GM23248 (cell line): ENCODE measurements at regions not wholly inside any gene's neighbourhood (a gene's known extent, or its start where the extent isn't known, plus 50 kb on each side); places are given as distances from the start of the nearest gene placed in this dataset.

Experiments used
- EZH2 ChIP-seq: fragments of 200-600 bp; sonication (generic); IDR thresholded peaks from 2 replicates; pipeline ENCODE4 v1.6.1; 2018; ENCODE audit warnings: antibody characterized with exemption, mild to moderate bottlenecking; ENCODE audit not compliant: insufficient read depth, poor library complexity, severe bottlenecking
- EZH2phosphoT487 ChIP-seq: fragments of 200-600 bp; sonication (generic); IDR thresholded peaks from 2 replicates; pipeline ENCODE4 v1.6.1; 2018; ENCODE audit warnings: antibody characterized with exemption, moderate library complexity, mild to moderate bottlenecking, low read depth; ENCODE audit not compliant: insufficient read depth

GRCh38 chr17:53061446-53061845 lies 761.3 kb upstream of the KIF2B start:
- TF ChIP-seq EZH2, result no peak
- TF ChIP-seq EZH2phosphoT487, result no peak
